AG20443 (cell line): ENCODE measurements at regions not wholly inside any gene's neighbourhood (a gene's known extent, or its start where the extent isn't known, plus 50 kb on each side); places are given as distances from the start of the nearest gene placed in this dataset.

ENCODE experiments used
- DNase-seq: peaks from one replicate; pipeline ENCODE4 v3.0.0; 2012; ENCODE audit warnings: low spot score, mixed read lengths

DNA sequence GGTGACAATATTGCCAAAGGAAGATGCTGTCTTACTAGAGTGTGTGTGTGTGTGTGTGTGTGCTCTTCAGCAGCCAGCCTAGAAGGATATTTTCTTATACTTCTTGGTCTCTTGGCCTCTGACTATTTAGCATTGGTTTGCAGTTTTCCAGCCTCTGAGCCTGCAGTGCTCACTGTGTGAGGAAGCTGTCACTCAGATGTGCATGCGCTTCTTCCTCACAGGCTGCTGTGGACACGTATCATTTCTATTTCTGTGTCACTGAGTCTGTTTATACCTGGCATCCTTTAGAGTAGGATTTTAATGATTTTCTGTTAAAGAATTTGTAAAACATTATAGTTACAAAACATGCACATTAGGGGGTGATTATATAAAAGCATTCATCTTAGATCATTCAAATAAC, 83.3 kb downstream of the ALDH8A1 start:
- DNase-seq = no peak

DNA sequence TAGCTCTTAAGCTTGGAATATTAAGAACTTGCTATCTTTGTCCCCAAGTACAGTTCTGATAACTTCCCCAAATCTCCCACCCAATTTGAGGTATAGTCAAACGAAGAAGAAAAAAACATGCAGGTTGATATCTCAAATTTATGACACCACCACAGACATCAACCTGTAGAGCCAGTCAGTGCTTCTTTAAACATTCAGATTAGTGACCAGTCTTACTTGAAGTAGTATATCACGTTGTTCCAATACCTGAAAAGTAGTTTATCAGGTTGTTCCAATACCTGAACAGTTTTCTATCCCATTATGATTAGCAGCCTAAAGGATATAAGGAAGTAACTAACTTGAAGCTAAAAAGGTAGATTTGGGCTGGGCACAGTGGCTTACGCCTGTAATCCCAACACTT, 85.3 kb downstream of the ALDH8A1 start:
- no peak for DNase-seq

DNA sequence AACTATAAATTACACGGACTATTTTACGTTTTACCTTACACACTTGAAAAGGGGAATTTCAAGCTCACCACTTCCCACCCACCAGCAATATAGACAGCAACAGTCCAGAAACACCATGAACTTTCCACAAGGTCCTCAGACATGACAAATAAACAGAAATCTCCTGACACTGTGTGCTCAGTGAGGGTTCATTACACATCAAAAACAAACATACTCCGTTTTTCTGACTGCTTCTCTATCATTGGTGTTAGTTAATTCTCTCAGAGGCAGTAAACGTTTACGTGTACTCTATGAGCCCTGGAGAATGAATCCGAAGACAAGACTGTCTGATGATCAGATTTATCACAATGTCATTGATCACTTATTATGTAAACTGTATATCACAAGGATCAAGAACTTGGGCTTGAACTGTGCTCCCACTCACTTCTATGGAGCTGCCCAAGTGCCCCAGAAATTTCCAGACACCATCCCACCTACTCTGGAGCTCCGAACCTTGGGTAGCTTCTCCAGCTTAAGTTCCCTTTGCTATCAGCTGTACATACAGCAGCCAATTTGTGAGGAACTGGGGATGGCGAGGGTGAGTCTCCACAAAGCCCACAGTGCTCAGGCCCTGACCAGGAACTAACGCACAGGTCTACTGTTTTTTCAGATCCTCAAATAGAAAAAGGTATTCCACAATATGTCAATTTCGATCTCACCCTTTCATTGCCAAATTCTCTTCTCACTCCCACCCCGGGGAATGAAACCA, 86.0 kb downstream of the ALDH8A1 start:
- no peak for DNase-seq

DNA sequence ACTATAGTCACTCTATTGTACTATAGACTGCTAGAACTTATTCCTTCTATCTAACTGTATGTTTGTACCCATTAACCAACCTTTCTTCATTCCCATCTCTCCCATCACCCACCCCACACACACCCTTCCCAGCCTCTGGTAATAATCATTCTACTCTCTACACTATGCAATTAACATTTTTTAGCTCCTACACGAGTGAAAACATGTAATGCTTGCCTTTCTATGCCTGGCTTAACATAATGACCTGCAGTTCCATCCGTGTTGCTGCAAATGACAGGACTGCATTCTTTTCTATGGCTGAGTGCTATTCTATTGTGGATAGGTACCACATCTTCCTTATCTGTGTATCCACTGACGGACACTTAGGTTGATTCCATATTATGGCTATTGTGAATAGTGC, 95.5 kb downstream of the ALDH8A1 start:
- DNase-seq = no peak

DNA sequence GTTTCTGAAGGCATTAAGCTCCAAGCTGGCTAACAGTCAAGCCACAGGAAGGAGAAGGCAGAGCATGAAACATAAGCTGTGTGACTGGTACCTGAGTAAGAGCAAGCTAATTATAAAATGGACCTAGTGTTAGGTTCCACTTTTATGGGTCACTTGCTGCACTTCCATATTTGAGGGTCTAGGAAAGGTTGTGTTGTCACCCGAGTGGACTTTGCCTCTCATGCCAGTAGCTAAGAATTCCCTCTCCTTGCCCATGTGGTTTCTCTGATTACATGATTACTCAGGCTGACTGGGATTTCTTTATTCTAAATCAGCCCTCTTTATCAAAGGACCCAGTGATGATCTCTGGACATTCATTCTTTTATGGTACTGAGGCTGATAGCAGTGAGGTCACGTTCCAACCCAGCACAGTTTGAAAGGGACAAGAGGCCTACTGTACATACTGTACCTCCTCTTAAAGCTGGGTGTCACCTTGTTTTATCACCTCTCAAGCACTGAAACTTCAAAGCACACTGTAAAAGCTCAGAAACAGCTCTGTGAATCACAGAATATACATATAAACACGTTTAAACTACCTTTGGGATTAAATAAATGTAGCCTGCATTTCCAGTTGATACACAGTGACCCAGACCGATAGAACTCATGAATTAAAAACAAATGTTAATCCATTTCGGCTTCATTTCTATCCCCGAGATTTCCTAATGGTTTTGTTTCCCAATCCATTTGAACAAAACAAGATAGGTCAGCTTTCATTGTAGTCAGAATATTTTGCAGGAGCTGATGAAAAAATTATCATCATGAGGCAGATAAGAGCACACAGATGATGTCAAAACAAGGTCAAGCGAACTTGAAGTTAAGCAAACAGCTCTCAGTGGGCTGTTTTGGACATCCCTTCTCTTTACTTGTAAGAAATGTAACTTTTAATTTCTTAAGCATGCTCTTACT, 96.5 kb downstream of the ALDH8A1 start:
- peak; percentile 47 for DNase-seq

DNA sequence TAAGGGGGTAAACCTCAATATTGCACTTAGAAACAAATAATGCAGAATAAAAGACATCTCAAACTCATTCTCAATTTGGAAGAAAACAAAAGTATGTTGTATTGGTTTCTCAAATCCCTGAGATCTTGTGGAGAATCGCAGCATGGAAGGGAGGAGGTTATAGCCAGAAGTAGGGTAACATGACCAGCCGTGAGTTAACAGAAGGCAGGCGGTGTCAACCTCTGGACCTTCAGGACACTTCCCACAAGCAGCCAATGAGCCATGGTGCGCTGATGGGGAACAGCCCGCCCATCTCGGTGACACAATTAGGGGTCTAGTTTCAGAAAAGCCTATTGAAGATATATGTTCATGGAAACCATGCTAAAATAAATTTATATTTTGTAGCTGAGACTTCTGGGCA, 98.4 kb downstream of the ALDH8A1 start:
- no peak for DNase-seq

DNA sequence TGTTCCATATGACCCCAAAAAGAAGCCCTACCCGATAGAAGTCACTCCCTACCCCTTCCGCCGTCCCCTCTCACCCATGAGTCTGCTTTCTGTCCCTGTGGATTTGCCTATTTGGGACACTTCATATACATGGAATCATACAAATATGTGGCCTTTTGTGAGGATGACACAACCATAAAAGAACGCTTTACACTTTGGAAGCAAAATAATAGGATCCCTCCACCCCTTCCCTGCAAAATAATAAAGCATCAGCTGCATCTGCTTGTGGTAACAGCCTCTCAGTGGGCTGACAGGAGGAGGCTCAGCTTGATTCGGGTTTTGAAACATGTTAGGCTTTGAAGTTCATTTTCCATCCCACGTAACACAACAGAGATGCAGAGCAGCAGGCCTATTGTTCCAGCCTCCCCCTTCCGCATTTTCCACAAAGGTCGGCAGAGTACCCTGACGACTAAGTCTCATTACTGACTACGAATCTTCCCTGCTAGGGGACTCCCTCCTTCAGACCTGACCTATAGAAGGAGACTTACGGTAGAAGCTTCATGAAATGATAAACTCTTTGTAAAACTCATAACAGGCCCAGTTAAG, 99.1 kb downstream of the ALDH8A1 start:
- no peak for DNase-seq

DNA sequence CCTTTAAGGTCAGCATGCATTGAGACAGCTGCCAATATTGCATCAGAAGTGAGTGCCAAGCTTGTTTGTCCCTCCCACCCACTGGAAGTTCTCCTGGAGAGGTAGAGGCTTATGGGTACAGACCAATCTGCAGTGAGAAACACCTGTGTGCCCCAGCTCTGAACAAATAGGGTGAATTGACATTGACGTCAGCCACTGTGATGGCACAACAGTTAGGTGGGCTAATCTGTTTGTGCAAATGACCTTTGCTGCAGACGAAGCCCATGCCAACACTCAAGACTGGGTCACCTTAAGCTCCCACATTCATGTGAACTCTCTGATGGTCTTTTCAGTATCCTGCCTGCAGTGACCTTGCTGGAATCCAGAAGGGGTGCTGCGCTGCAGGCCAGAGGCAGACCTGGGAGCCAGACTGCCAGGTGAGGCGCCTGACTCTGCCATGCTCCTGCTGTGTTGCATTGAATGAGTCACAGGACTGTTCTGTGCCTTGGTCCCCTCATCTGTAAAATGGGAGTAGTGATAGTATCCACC, 99.9 kb downstream of the ALDH8A1 start:
- DNase-seq = no peak

DNA sequence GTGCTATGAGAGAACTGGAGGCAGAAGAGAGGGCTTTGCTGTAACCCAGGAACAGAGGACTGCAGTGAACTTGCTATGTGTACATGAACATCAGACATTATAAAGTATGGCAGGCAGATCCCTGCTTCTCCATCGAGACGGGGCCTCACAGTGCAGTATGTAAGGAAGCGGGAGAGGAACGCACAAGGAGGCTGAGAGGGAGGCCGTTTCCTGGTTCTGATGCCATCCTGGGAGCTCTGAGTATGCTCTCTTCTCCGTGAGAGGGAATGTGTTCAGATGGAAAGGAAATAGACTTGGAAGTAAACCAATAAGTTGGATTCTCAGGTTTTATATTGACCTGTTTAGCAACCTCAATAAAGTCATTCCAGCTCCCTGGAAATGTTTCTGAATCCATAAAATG, 101.8 kb downstream of the ALDH8A1 start:
- no peak for DNase-seq

DNA sequence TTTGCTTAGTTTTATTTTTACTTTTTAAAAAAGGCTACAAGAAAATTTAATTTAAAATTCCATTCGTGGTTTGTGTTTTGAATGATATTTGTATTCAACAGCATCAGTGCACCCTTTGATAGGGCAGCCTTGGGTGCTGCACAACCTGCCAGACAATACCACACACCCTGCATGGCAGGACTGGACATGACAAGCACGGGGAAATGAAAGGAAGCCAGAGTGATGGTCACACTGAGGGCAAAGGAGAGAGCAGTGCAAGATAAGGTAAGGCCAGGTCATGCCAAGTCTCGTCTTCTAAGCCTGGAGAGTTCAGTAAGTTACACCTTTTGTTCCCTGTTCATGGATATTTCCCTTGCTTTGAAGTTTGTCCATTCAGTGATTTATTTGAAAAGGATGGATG, 103.0 kb downstream of the ALDH8A1 start:
- DNase-seq = no peak

DNA sequence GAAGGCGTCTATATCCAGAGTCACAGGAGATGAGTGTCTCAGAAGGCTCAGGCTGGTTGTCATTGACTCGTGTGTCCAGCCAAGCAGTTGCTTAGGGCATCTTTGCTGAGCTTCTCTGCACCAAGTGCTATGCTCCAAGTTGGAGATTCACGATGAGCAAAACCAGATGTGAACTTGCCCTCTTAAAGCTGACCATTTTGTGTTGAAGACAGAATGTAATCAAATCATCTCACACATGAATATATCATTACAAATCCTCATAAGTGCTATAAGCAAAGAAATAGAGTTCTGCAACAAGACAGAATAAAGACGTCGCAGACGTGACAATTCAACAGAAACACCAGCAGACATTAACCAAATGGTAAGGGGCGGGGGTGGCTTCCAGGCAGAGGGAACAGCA, 103.9 kb downstream of the ALDH8A1 start:
- DNase-seq = no peak

DNA sequence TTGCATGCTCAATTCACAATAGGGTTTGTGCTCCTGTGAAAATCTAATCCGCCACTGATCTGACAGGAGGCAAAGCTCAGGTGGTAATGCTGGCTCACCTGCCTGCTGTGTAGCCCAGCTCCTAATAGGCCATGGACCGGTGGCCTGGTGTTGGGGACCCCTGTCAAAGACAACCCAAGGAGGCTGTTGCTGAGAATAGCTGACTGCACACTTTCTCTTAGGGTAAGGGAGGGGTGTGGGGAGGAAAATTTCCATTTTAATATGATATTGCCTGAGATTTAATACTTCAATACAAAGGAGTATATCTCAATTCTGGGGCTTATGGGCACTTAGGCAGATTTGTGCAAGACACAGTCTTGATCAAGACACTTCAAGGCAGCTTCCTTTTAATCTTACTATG, 105.8 kb downstream of the ALDH8A1 start:
- no peak for DNase-seq

DNA sequence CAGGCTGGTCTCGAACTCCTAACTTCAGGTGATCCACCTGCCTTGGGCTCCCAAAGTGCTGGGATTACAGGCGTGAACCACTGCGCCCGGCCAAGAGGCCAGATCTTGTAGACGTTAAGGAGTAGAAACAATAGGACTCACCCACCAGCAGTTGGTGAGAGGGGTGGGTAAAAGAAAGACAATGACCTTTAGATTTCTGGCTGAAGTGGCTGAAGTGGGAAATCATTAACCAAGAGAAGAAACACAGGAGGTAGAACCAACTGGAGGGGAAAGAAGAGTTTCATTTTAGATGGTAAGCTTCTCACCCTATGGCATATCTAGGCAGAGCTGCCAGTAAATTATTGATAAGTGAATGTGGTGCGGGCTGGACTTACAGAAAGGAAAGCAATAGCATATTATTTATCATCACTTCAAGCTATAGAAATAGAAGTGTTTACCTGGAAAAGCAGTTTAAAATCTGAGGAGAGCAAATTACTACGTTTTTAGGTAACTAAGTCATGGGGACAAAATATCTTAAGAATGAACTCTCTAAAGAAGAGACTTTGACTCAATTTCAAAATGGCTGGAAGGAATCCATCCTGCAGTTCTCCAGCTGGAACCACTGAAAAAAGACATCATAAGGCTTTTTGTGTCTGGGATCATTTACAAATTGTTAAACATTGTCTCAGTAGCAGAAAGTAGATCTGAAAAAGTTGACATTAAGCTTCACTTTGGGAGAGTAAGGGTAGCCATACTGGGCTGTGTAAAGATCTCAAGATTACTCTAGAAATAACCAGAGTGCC, 109.6 kb downstream of the ALDH8A1 start:
- DNase-seq = no peak

DNA sequence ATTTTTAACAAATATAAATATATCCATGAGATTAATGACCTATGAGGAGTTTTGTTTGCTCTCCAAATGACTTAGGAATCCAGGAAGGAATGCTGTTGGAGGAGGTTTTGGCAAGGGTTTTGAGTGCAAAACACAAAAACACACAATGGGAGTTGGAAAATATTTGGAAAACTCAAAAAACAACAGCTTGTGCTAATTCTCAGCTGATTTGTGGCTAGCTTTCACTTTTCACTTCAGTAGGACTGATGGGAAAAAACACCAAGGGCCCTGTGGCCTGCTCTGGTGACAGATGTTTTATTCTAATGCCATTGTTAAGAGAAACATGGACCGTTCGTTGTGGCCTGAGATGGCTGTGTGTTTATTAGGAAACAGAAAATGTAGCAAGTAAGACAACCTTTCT, 113.9 kb downstream of the ALDH8A1 start:
- DNase-seq = peak; percentile 38

DNA sequence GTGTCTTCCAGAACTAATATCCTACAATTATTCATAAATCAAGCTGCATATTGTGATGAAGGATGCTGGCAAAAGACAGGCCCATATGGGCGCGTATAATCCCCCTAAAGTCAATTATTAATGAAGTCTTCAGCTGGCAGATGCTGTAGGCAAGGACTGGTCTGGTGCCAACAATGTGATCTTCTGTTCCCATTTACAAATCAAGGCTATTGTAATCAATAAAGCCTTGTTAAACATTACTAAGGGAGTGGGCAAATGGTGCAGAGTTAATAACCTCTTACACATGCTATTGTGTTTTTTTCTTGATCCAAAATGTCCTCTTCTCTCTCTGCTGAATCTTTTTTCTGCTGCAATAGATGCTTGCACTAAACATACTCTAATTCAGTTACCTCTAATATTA, 119.0 kb downstream of the ALDH8A1 start:
- DNase-seq = no peak

DNA sequence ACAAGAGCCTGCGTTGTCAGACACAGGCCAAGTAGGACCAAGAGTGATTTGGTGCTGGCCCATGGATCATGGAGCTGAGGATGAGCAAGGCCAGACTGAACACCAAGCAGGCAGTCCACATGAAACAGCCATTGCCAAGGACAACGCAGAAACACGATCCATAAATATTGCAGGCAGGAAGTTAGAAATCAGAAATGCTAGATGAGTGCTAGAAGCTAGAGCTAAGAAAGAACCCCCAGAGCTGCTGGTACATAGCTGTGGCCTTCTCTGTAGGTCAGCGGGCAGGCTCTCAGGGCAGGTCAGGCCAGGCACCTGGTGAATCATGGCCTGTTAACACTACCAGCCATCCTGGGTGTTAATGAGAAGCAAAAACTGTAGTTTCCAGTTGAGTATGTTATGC, 119.7 kb downstream of the ALDH8A1 start:
- peak; percentile 16 for DNase-seq

DNA sequence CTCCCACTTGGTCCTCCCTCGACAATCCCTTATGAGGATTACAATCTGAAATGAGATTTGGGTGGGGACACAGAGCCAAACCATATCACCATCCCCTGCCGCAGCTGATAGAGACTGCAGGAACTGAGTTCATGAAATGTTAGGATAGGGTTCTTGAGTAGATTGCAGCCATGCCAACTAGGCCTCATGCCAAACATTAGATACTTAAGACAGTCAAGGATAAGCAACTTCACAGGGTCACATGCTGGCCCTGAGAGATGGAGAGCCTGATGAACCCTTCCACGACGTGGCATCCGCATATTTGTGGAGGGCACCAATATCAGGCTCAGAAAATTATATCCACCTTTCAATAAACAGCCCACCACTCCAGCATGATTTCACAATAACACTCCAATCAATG, 121.3 kb downstream of the ALDH8A1 start:
- no peak for DNase-seq

DNA sequence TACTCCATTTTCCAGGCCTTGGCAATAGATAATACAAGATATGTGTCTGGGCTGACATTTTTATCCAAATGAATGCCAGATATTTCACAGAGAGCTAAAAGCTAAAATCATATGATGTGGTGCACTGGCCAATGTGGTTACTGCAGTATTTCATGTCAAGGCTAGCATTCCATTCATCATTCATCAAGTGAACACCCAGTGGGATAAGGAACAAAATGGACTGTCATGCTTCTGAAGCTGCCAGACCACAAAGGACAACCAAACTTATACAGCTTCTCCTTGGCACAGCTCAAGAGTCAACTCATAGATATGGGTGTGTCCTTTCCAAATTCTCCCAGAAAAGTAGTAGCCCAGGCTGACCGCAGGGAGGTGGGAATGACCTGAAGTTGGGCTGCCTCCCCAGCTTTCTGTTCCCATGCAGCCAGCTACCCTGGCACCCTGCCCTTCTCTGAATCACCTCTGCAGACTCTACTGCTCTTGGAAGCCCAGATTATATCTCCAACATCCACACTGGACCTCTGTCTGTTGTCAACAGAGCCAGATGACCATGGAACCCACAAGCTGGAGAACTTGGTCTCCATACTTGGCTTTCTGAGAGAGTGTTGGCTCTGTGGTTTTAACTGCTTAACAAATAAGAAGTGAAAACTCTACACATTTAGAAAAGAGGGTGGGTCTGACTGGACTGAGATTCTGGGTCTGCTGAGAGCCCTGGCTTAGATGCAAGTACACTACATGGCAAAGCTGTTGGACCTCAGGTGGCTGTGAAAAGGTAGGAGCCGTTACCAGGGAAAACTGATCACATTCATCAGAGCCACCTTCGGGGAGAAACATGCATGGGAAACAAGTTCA, 122.8 kb downstream of the ALDH8A1 start:
- peak; percentile 93 for DNase-seq

DNA sequence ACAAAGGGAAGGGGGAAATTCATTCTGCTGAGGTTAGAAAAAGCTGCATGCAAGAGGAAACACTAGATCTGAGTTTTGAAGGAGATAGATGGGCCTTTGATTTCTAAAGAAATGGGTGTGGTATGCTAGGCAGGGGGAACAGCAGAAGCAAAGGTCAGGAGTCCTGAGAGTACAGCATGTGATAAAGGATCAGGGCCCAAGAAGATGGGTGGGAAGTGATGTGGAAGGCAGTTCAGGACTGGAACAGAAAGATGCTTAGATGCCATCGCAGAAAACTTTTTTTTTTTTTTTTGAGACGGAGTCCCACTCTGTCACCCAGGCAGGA, 126.2 kb downstream of the ALDH8A1 start:
- no peak for DNase-seq

DNA sequence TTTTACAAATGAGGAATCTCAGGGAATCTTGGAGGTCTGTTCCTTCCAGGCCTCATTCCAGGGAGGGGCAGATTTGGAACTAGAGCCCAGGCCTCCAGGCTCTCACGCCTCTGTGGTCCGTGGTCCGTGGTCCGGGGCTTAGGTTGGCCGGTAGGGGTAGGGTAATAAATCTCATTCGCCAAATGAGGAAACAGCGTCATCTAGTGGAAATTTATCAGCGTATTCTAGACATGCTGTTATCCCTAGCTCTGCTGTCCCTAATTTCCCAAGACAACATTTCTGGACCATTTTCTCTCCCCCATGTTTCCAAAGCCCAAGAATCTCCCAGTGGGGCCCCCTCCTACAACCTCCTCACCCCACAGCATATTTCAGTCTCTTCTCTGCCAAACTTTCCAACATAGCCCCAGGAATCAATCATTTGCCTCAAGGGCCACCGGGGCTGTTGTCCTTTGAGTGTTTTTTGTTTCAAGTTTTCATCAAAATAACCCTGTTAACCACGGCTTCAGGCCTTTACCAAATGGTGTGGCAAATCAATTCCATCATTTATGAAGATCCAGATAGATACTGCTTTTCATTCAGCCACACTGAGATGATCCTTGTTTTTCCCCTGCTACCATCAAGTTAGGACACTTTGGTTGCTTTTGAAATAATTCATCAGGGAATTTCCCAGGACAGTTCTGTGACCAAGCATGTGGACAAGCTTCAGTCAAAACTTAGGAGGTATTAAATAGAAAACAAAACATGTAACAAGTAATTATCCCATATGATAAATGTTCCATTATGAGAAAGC, 126.8 kb downstream of the ALDH8A1 start:
- DNase-seq = peak; percentile 80
